PFSK-1 (cell line): ENCODE measurements at regions not wholly inside any gene's neighbourhood (a gene's known extent, or its start where the extent isn't known, plus 50 kb on each side); places are given as distances from the start of the nearest gene placed in this dataset.

ENCODE experiments used
- FOXP2 ChIP-seq: optimal IDR thresholded peaks from 2 replicates; pipeline ENCODE3; 2011; ENCODE audit warnings: borderline replicate concordance, control low read depth, inconsistent platforms; ENCODE audit not compliant: insufficient read depth; ENCODE audit errors: extremely low read length, extremely low read depth
- POLR2AphosphoS5 ChIP-seq: IDR thresholded peaks from 2 replicates; pipeline ENCODE4 v1.6.1; 2012; ENCODE audit warnings: low read depth, mild to moderate bottlenecking, control low read depth, low read length, moderate library complexity
- SIN3A ChIP-seq: IDR thresholded peaks from 2 replicates; pipeline ENCODE4 v1.6.1; 2012; ENCODE audit warnings: mild to moderate bottlenecking, low read length, moderate library complexity, borderline replicate concordance; ENCODE audit not compliant: insufficient read depth
- TAF1 ChIP-seq: IDR thresholded peaks from 2 replicates; pipeline ENCODE4 v1.6.1; 2012; ENCODE audit warnings: low read length, control low read depth, borderline replicate concordance; ENCODE audit not compliant: insufficient read depth
- TF ChIP-seq, protein P1 (sequence below), 2 experiments: IDR thresholded peaks; 2 replicates each; pipeline versions ENCODE4 v1.6.1 to v1.8.0; 2011 to 2012; ENCODE audit warnings: low read depth in 2 of 2, low read length in 2 of 2, control low read depth in 1 of 2, inconsistent platforms in 1 of 2, mild to moderate bottlenecking in 1 of 2, moderate library complexity in 1 of 2; ENCODE audit not compliant: insufficient read depth in 1 of 2

GRCh38 chr3:33936921-33937525 lies 138.6 kb downstream of the PDCD6IP start:
- TF ChIP-seq, protein P1, sequence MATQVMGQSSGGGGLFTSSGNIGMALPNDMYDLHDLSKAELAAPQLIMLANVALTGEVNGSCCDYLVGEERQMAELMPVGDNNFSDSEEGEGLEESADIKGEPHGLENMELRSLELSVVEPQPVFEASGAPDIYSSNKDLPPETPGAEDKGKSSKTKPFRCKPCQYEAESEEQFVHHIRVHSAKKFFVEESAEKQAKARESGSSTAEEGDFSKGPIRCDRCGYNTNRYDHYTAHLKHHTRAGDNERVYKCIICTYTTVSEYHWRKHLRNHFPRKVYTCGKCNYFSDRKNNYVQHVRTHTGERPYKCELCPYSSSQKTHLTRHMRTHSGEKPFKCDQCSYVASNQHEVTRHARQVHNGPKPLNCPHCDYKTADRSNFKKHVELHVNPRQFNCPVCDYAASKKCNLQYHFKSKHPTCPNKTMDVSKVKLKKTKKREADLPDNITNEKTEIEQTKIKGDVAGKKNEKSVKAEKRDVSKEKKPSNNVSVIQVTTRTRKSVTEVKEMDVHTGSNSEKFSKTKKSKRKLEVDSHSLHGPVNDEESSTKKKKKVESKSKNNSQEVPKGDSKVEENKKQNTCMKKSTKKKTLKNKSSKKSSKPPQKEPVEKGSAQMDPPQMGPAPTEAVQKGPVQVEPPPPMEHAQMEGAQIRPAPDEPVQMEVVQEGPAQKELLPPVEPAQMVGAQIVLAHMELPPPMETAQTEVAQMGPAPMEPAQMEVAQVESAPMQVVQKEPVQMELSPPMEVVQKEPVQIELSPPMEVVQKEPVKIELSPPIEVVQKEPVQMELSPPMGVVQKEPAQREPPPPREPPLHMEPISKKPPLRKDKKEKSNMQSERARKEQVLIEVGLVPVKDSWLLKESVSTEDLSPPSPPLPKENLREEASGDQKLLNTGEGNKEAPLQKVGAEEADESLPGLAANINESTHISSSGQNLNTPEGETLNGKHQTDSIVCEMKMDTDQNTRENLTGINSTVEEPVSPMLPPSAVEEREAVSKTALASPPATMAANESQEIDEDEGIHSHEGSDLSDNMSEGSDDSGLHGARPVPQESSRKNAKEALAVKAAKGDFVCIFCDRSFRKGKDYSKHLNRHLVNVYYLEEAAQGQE (IDR thresholded peaks at IDR 0.05; ENCODE audit: insufficient read depth in 1 of 2, low read depth in 2 of 2, low read length in 2 of 2) = no peak
- TF ChIP-seq SIN3A = no peak
- no peak for TF ChIP-seq POLR2AphosphoS5
- no peak for TF ChIP-seq FOXP2
- TF ChIP-seq TAF1 = no peak

DNA sequence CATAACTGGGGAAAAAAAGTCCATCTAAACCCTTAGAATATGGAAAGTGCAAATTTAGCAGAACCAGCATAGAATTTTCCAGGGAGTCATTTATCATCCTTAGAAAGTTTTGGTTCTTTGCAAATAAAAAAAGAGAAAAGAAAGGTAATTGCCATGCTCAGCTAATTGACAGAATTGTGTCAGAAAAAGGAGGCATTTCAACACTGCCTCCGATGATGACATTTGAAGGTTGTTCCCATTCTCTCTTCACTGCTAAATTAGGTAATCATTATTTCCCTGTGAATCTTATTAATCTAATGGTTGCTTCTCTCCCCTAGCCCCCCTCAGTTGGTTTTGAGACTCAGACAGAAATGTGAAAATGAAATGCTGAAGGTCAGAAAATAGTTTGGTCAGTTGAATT lies 139.2 kb downstream of the PDCD6IP start:
- TF ChIP-seq SIN3A = no peak
- TF ChIP-seq FOXP2 = no peak
- no peak for TF ChIP-seq TAF1
- TF ChIP-seq, protein P1 (IDR thresholded peaks at IDR 0.05; ENCODE audit: insufficient read depth in 1 of 2, low read depth in 2 of 2, low read length in 2 of 2) = no peak
- TF ChIP-seq POLR2AphosphoS5 = no peak

GRCh38 chr3:33940149-33940548 lies 141.7 kb downstream of the PDCD6IP start:
- TF ChIP-seq, protein P1 (IDR thresholded peaks at IDR 0.05; ENCODE audit: insufficient read depth in 1 of 2, low read depth in 2 of 2, low read length in 2 of 2) = no peak
- no peak for TF ChIP-seq FOXP2
- TF ChIP-seq TAF1 = no peak
- no peak for TF ChIP-seq POLR2AphosphoS5
- TF ChIP-seq SIN3A = no peak

- TF ChIP-seq POLR2AphosphoS5 (no peak), TAF1 (no peak), FOXP2 (no peak), SIN3A (no peak)
- TF ChIP-seq, protein P1 (IDR thresholded peaks at IDR 0.05; ENCODE audit: insufficient read depth in 1 of 2, low read depth in 2 of 2, low read length in 2 of 2) = no peak
Measured at GRCh38 chr3:33940736-33941135, 142.3 kb downstream of the PDCD6IP start.

- TF ChIP-seq TAF1 (no peak), SIN3A (no peak), FOXP2 (no peak), POLR2AphosphoS5 (no peak)
- TF ChIP-seq, protein P1 (IDR thresholded peaks at IDR 0.05; ENCODE audit: insufficient read depth in 1 of 2, low read depth in 2 of 2, low read length in 2 of 2) = no peak
Measured at GRCh38 chr3:33941804-33942203, 143.4 kb downstream of the PDCD6IP start.
